A549 (cell line): ENCODE measurements at regions not wholly inside any gene's neighbourhood (a gene's known extent, or its start where the extent isn't known, plus 50 kb on each side); places are given as distances from the start of the nearest gene placed in this dataset.

Experiments
- ATAC-seq, 2 experiments: fragments of 200-7000 bp in 1 of 2; fragments of >200 bp in 1 of 2; cut with Nextera tagmentation in 1 of 2; cut with Tn5 transposase in 1 of 2; 3 replicates each; pipeline versions ENCODE4 v1.8.0 to v1.9.1; 2018 to 2020; ENCODE audit warnings: mild to moderate bottlenecking in 1 of 2, moderate library complexity in 1 of 2
- CTCF ChIA-PET: fragments of 300-600 bp; sonication (Branson Sonifier 250); formaldehyde crosslinking; extraction: SDS; loops from one replicate; lab custom pipeline; 2021; ENCODE audit warnings: antibody characterized with exemption, inconsistent platforms; lab: Yijun Ruan, JAX
- POLR2A ChIA-PET: fragments of 350-600 bp; formaldehyde crosslinking; extraction: SDS; loops from one replicate; lab custom pipeline; 2021; ENCODE audit warnings: antibody characterized with exemption, inconsistent platforms; lab: Yijun Ruan, JAX
- DNase-seq, 2 experiments: peaks; one replicate each; pipeline versions ENCODE4 v3.0.0 to v3.0.0-alpha.2; 2011 to 2016; ENCODE audit warnings: low read depth in 1 of 2, low spot score in 1 of 2
- FAIRE-seq: peaks from 2 replicates; lab custom pipeline; 2011; peaks lifted over from hg19 to GRCh38; lab: Jason Lieb, UNC
- H3K27ac ChIP-seq, 2 experiments: fragments of >200 bp; sonication (Bioruptor Twin); formaldehyde crosslinking; 3 replicates each; pipeline ENCODE4 v1.5.1; 2016 to 2017
- H3K4me1 ChIP-seq: fragments of >200 bp; sonication (Bioruptor Twin); formaldehyde crosslinking; 3 replicates; pipeline ENCODE4 v1.6.1; 2016
- H3K4me2 ChIP-seq: fragments of >200 bp; sonication (Bioruptor Twin); formaldehyde crosslinking; 3 replicates; pipeline ENCODE4 v1.6.1; 2016
- H3K4me3 ChIP-seq: fragments of >200 bp; sonication (Bioruptor Twin); formaldehyde crosslinking; 3 replicates; pipeline ENCODE4 v1.5.1; 2016
- H3K9me3 ChIP-seq: fragments of >200 bp; sonication (Bioruptor Twin); formaldehyde crosslinking; 3 replicates; pipeline ENCODE4 v1.6.1; 2016
- CBX2 ChIP-seq: fragments of 200-600 bp; sonication (generic); IDR thresholded peaks from 2 replicates; pipeline ENCODE4 v1.6.1; 2016; ENCODE audit warnings: low read depth, mild to moderate bottlenecking, borderline replicate concordance
- CBX8 ChIP-seq: fragments of 200-600 bp; sonication (generic); IDR thresholded peaks from 2 replicates; pipeline ENCODE4 v1.6.1; 2016
- CHD4 ChIP-seq: fragments of 200-600 bp; sonication (generic); IDR thresholded peaks from 2 replicates; pipeline ENCODE4 v1.6.1; 2016; ENCODE audit warnings: antibody characterized with exemption, mild to moderate bottlenecking, borderline replicate concordance
- EHF ChIP-seq: fragments of 250-450 bp; sonication (Bioruptor Pico); IDR thresholded peaks from 2 replicates; pipeline ENCODE4 v1.5.0; 2020; ENCODE audit warnings: mild to moderate bottlenecking
- ESRRA ChIP-seq: fragments of 150-350 bp; IDR thresholded peaks from 2 replicates; pipeline ENCODE4 v1.6.1; 2014; ENCODE audit warnings: mild to moderate bottlenecking, low read length, borderline replicate concordance
- FOSB ChIP-seq: fragments of 250-450 bp; sonication (Bioruptor Pico); IDR thresholded peaks from 2 replicates; pipeline ENCODE4 v1.5.0; 2020; ENCODE audit warnings: mild to moderate bottlenecking, moderate library complexity
- GATA3 ChIP-seq: IDR thresholded peaks from 2 replicates; pipeline ENCODE4 v1.6.1; 2012; ENCODE audit warnings: borderline replicate concordance
- HMGXB4 ChIP-seq: fragments of 250-450 bp; sonication (Bioruptor Pico); IDR thresholded peaks from 2 replicates; pipeline ENCODE4 v1.5.0; 2021; ENCODE audit warnings: mild to moderate bottlenecking, moderate library complexity, borderline replicate concordance
- HOXB13 ChIP-seq: fragments of 250-450 bp; sonication (Bioruptor Pico); IDR thresholded peaks from 2 replicates; pipeline ENCODE4 v1.5.0; 2020; ENCODE audit warnings: low read depth, mild to moderate bottlenecking, moderate library complexity
- KDM5A ChIP-seq: fragments of 200-600 bp; sonication (generic); IDR thresholded peaks from 2 replicates; pipeline ENCODE4 v1.6.1; 2016; ENCODE audit warnings: antibody characterized with exemption, mild to moderate bottlenecking
- MAZ ChIP-seq: fragments of 150-350 bp; IDR thresholded peaks from 2 replicates; pipeline ENCODE4 v1.6.1; 2014; ENCODE audit warnings: antibody characterized with exemption, low read depth, low read length, borderline replicate concordance
- NFE2L2 ChIP-seq: fragments of 150-350 bp; conservative IDR thresholded peaks from 2 replicates; pipeline ENCODE4 v1.6.1; 2014; ENCODE audit warnings: low read length
- NPAS2 ChIP-seq: fragments of 250-450 bp; sonication (Bioruptor Pico); IDR thresholded peaks from 2 replicates; pipeline ENCODE4 v1.8.0; 2022; ENCODE audit warnings: mild to moderate bottlenecking, moderate library complexity, borderline replicate concordance
- PHF8 ChIP-seq: fragments of 200-600 bp; sonication (generic); IDR thresholded peaks from 2 replicates; pipeline ENCODE4 v1.6.1; 2016; ENCODE audit warnings: low read depth, mild to moderate bottlenecking, antibody characterized with exemption, moderate library complexity, borderline replicate concordance
- POLR2AphosphoS2 ChIP-seq: conservative IDR thresholded peaks from 2 replicates; pipeline ENCODE4 v1.6.1; 2012; ENCODE audit warnings: low read length, improper control_type of control experiment, inconsistent platforms
- RARB ChIP-seq: fragments of 250-450 bp; sonication (Bioruptor Pico); IDR thresholded peaks from 2 replicates; pipeline ENCODE4 v1.8.0; 2021; ENCODE audit warnings: mild to moderate bottlenecking, moderate library complexity
- RCOR1 ChIP-seq: fragments of 150-350 bp; IDR thresholded peaks from 2 replicates; pipeline ENCODE4 v1.6.1; 2014; ENCODE audit warnings: antibody characterized with exemption, low read length, low read depth
- RFX5 ChIP-seq: fragments of 450-650 bp; IDR thresholded peaks from 2 replicates; pipeline ENCODE4 v1.7.1; 2014; ENCODE audit warnings: antibody characterized with exemption, mild to moderate bottlenecking, moderate library complexity
- RNF2 ChIP-seq: fragments of 200-600 bp; sonication (generic); IDR thresholded peaks from 2 replicates; pipeline ENCODE4 v1.6.1; 2016; ENCODE audit warnings: low read depth, mild to moderate bottlenecking, antibody characterized with exemption, moderate library complexity, borderline replicate concordance
- SMC3 ChIP-seq: fragments of >200 bp; sonication (Bioruptor Twin); formaldehyde crosslinking; IDR thresholded peaks from 3 replicates; pipeline ENCODE4 v1.6.1; 2018; ENCODE audit warnings: inconsistent platforms
- USF2 ChIP-seq: fragments of 450-650 bp; IDR thresholded peaks from 2 replicates; pipeline ENCODE4 v1.6.1; 2014; ENCODE audit warnings: antibody characterized with exemption
- ZC3H11A ChIP-seq: fragments of 450-650 bp; IDR thresholded peaks from 2 replicates; pipeline ENCODE4 v1.6.1; 2014; ENCODE audit warnings: antibody characterized with exemption, mild to moderate bottlenecking
- ZNF302 ChIP-seq: fragments of 250-450 bp; sonication (Bioruptor Pico); IDR thresholded peaks from 2 replicates; pipeline ENCODE4 v1.9.0; 2021; ENCODE audit warnings: inconsistent platforms, mild to moderate bottlenecking, moderate library complexity
- WGBS: methylation state at CpG from one replicate; pipeline ENCODE4 v1.1.6; 2017; ENCODE audit errors: missing lambda C conversion rate; 5-methylcytosine and 5-hydroxymethylcytosine counted together

GRCh38 chr3:7854266-7854665, 647.4 kb upstream of the LMCD1 start:
- Histone ChIP-seq H3K4me1 (no peaks in the 10 kb centered on the region), H3K4me2 (no peak overlapping the region), H3K27ac (no peak overlapping the region), H3K9me3 (no peaks in the 10 kb centered on the region), H3K4me3 (no peak overlapping the region)
- ATAC-seq (no peak), FAIRE-seq (no peak), DNase-seq (no peak)
- WGBS = 36% methylated on average over 3 of the region's 3 CpGs
- TF ChIP-seq NPAS2 (no peak), CBX8 (no peak), EHF (CRISPR knock-in tag) (no peak), GATA3 (no peak), HOXB13 (no peak), POLR2AphosphoS2 (no peak), USF2 (no peak), NFE2L2 (no peak)
- POLR2A ChIA-PET = no interaction called here
- CTCF ChIA-PET = no interaction called here

GRCh38 chr3:7854721-7855120, 646.9 kb upstream of the LMCD1 start:
- ChIA-PET CTCF (no interaction called here), POLR2A (no interaction called here)
- ATAC-seq (no peak), FAIRE-seq (no peak), DNase-seq (no peak)
- no peak overlapping the region for H3K4me2 ChIP-seq
- no peak for TF ChIP-seq ESRRA
- TF ChIP-seq SMC3 = no peak
- no peak for TF ChIP-seq FOSB (CRISPR knock-in tag)
- TF ChIP-seq KDM5A = no peak
- no peak for TF ChIP-seq PHF8
- no peak for TF ChIP-seq MAZ
- no peak for TF ChIP-seq RFX5
- no peak for TF ChIP-seq RCOR1
- TF ChIP-seq CHD4 = no peak
- no peak for TF ChIP-seq RARB (CRISPR knock-in tag)
- no peak for TF ChIP-seq CBX2
- TF ChIP-seq RNF2 = no peak
- no peak for TF ChIP-seq POLR2AphosphoS2
- no peak for TF ChIP-seq ZNF302
- TF ChIP-seq HMGXB4 (CRISPR knock-in tag) = no peak
- TF ChIP-seq ZC3H11A = no peak
- TF ChIP-seq USF2 = no peak
- H3K4me1 ChIP-seq = no peaks in the 10 kb centered on the region
- H3K9me3 ChIP-seq = no peaks in the 10 kb centered on the region
- no peak overlapping the region for H3K27ac ChIP-seq
- WGBS = 32% methylated on average over 5 of the region's 5 CpGs
- H3K4me3 ChIP-seq = no peak overlapping the region

- FAIRE-seq = no peak
- TF ChIP-seq SMC3 = no peak
- CTCF ChIA-PET = no interaction called here
These were observed 636.0 kb upstream of the LMCD1 start for GRCh38 chr3:7865611-7866010.

More at GRCh38 chr3:7865611-7866010, 636.0 kb upstream of the LMCD1 start:
- Histone ChIP-seq H3K4me2 (no peak overlapping the region), H3K27ac (no peak overlapping the region), H3K4me3 (no peak overlapping the region), H3K4me1 (no peaks in the 10 kb centered on the region), H3K9me3 (no peaks in the 10 kb centered on the region)
- POLR2A ChIA-PET = no interaction called here
- ATAC-seq (no peak), DNase-seq (no peak)
- 20% methylated on average over 4 of the region's 4 CpGs for WGBS
